ENCODE measurements at regions not wholly inside any gene's neighbourhood (a gene's known extent, or its start where the extent isn't known, plus 50 kb on each side); places are given as distances from the start of the nearest gene placed in this dataset.

GRCh38 chr2:240211096-240211495 lies 70.6 kb upstream of the OTOS start:
- TF ChIP-seq CTCF (IDR thresholded peaks at IDR 0.05; ENCODE audit: low read length) (no peak), EZH2 (optimal IDR thresholded peaks at IDR 0.05; ENCODE audit: low read depth, low read length) (no peak)
